ENCODE measurements at regions not wholly inside any gene's neighbourhood (a gene's known extent, or its start where the extent isn't known, plus 50 kb on each side); places are given as distances from the start of the nearest gene placed in this dataset.

- no peak for TF ChIP-seq CTCF (conservative IDR thresholded peaks at IDR 0.05; ENCODE audit: low read length)
- TF ChIP-seq EZH2phosphoT487 (IDR thresholded peaks at IDR 0.05; ENCODE audit: borderline replicate concordance), result no peak
These were observed 333.6 kb upstream of the PRICKLE1 start for GRCh38 chr12:42923156-42923555.
